ENCODE measurements at regions not wholly inside any gene's neighbourhood (a gene's known extent, or its start where the extent isn't known, plus 50 kb on each side); places are given as distances from the start of the nearest gene placed in this dataset.
"Not testable (repeated sequence)": the region's sequence is repeated elsewhere in the genome, so short reads cannot be mapped to it uniquely, and the experiment has no call there.

DNA sequence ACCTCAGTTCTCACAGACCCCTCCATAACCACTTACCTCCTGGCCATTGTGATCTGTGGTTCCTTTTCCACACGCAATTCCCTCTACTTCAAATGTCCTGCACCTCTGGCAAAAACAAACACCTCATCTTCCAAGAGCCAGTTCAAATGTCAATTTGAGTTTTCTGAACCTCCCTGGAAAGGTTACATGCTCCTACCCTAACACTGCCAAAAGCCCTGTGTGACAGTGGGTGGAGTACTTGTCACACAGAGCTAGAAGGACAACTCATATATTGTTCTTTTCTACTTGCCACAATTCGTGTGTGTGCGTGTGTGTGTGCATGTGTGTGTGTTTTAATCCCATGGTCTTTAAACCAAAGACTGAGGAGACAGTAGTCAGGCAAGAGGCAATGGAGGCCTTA is 331.8 kb upstream of the ARHGEF26 start:
- in situ Hi-C loops (cut with MboI; ENCODE audit: low sequenced_read_pairs, unreplicated experiment) = no loop called here
- no peak for DNase-seq (ENCODE audit: low spot score)
- TF ChIP-seq, protein P1, sequence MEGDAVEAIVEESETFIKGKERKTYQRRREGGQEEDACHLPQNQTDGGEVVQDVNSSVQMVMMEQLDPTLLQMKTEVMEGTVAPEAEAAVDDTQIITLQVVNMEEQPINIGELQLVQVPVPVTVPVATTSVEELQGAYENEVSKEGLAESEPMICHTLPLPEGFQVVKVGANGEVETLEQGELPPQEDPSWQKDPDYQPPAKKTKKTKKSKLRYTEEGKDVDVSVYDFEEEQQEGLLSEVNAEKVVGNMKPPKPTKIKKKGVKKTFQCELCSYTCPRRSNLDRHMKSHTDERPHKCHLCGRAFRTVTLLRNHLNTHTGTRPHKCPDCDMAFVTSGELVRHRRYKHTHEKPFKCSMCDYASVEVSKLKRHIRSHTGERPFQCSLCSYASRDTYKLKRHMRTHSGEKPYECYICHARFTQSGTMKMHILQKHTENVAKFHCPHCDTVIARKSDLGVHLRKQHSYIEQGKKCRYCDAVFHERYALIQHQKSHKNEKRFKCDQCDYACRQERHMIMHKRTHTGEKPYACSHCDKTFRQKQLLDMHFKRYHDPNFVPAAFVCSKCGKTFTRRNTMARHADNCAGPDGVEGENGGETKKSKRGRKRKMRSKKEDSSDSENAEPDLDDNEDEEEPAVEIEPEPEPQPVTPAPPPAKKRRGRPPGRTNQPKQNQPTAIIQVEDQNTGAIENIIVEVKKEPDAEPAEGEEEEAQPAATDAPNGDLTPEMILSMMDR (IDR thresholded peaks at IDR 0.05; ENCODE audit: borderline replicate concordance, control extremely low read depth, extremely low read depth, insufficient read depth, missing control alignments) = no peak

DNA sequence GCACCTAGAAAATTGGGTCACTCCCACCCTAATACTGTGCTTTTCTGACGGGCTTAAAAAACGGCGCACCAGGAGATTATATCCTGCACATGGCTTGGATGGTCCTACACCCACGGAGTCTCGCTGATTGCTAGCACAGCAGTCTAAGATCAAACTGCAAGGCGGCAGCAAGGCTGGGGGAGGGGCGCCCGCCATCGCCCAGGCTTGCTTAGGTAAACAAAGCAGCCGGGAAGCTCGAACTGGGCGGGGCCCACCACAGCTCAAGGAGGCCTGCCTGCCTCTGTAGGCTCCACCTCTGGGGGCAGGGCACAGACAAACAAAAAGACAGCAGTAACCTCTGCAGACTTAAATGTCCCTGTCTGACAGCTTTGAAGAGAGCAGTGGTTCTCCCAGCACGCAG is 324.1 kb upstream of the ARHGEF26 start:
- DNase-seq (ENCODE audit: low spot score); in situ Hi-C loops (cut with MboI; ENCODE audit: low sequenced_read_pairs, unreplicated experiment): not testable (repeated sequence)

DNA sequence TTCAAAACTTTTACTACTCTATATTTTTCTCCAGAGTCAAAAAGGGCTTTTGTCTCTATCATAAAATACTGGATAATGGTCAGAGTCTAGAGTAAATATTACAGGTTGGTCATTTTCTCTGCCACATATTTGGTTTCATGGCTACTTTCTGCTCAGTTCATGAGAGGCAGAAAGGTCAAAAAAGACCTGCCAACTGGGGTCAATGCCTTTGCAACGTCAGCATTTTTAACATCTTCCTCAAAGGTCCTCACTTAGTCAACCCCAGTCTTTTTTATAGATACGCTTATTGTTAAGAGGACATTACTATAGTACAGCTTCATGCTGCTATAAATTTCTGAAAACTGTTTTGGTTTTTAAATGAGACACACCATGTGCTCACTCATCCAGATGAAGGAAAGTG is 312.1 kb upstream of the ARHGEF26 start:
- in situ Hi-C loops (cut with MboI; ENCODE audit: low sequenced_read_pairs, unreplicated experiment) = no loop called here
- TF ChIP-seq, protein P1 (IDR thresholded peaks at IDR 0.05; ENCODE audit: borderline replicate concordance, control extremely low read depth, extremely low read depth, insufficient read depth, missing control alignments) = no peak
- DNase-seq (ENCODE audit: low spot score) = no peak

DNA sequence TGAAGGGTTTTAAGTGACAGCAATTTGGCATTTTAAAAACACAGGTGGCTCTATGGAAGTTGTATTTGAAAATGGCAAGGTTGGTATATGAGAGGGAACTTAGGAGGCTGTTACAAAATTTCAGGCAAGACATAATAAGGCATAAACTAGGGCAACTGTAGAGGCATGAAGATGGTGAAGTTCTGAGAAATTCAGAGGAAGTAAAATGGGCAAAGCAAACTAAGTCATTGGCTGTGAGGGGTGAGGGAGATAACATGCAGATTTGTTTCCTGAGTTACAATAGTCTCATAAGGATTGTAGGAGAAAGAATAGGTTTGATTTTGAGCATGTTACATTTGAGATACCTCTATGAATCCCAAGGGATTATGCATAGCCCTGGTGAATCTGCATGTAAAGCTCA is 302.9 kb upstream of the ARHGEF26 start:
- in situ Hi-C loops (cut with MboI; ENCODE audit: low sequenced_read_pairs, unreplicated experiment) = no loop called here
- TF ChIP-seq, protein P1 (IDR thresholded peaks at IDR 0.05; ENCODE audit: borderline replicate concordance, control extremely low read depth, extremely low read depth, insufficient read depth, missing control alignments) = no peak
- DNase-seq (ENCODE audit: low spot score) = no peak

DNA sequence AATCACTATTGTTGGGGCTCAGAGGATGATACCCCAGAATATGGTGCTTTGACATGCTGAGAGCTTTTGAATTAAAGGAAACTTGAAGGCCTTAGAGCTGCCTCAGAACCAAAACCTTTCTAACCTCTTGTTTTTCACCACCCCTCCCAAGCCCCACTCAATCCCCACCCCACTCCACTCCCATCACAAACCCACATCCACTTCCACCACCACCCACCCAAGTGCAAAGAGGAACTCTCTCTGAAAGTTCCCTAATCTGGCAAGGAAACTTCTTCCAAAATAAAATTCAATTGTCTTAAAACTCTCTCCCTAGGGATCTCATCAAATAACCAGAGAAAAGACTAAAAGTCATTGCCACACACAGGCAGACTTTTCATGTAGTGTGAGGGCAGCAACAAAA is 301.2 kb upstream of the ARHGEF26 start:
- in situ Hi-C loops (cut with MboI; ENCODE audit: low sequenced_read_pairs, unreplicated experiment) = no loop called here
- TF ChIP-seq, protein P1 (IDR thresholded peaks at IDR 0.05; ENCODE audit: borderline replicate concordance, control extremely low read depth, extremely low read depth, insufficient read depth, missing control alignments) = no peak
- DNase-seq (ENCODE audit: low spot score) = no peak

DNA sequence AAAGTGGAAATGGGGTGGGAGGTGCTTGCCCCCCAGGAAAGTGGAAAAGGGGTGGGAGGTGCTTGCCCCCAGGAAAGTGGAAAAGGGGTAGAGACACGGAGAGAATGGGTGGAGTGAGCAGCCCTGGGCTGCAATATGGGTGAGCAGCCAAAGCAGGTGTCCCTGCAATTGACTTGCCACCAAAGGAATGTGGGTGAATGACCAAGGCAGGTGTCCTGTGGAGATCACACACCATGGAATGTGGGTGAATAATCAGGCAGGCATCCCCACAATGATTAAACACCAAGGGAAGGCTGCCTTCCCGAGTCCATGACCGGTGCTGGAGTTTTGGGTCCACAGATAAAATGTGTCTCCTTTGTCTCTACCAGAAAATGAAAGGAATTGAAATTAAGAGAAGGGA is 292.8 kb upstream of the ARHGEF26 start:
- in situ Hi-C loops (cut with MboI; ENCODE audit: low sequenced_read_pairs, unreplicated experiment); DNase-seq (ENCODE audit: low spot score): not testable (repeated sequence)

DNA sequence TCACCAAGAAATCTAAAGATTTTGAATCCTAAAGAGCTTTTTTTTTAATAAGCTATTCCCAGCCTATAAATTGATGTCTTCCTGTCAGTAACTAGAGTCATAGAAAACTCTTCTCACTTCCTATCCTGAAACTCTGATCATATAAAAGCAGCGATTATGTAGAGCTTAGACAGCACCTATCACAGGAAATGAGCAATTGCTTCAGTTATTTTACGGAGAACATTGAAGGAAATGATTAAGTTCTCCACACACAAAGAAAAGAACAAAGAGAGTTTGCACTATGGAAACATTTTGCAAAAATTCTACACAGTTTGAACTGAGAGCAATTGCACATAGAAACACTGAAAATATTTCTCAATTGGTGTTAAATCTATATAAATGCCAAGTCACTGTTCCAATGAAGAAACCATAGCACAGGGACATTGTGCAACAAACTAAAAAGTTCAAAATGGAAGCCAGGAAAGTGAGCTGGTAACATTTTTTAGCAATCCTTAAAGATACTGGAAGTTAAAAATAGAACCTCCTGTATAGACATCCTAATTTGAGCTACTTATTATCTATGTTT is 291.5 kb upstream of the ARHGEF26 start:
- no peak for DNase-seq (ENCODE audit: low spot score)
- TF ChIP-seq, protein P1 (IDR thresholded peaks at IDR 0.05; ENCODE audit: borderline replicate concordance, control extremely low read depth, extremely low read depth, insufficient read depth, missing control alignments) = no peak
- in situ Hi-C loops (cut with MboI; ENCODE audit: low sequenced_read_pairs, unreplicated experiment) = no loop called here

DNA sequence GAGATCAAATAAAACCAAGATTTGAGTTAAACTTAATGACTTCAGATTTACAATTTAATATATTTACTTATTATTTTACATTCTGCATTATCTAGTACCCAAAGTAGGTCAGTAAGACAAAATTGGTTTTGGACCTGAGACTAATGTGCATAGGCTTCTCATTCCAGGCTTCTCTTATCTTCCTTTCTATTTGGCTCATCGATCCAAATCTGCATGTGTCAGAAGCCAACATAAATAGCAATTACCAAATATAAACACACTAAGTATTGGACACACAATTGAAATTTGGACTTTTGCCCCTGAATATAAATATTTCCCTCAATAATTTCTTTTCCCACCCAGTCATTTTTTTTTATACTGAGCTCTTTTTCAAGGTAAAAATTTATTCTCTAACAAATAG is 290.6 kb upstream of the ARHGEF26 start:
- no peak for DNase-seq (ENCODE audit: low spot score)
- in situ Hi-C loops (cut with MboI; ENCODE audit: low sequenced_read_pairs, unreplicated experiment) = no loop called here
- TF ChIP-seq, protein P1 (IDR thresholded peaks at IDR 0.05; ENCODE audit: borderline replicate concordance, control extremely low read depth, extremely low read depth, insufficient read depth, missing control alignments) = no peak
